Astrocyte of the cerebellum (primary cell): ENCODE measurements at regions not wholly inside any gene's neighbourhood (a gene's known extent, or its start where the extent isn't known, plus 50 kb on each side); places are given as distances from the start of the nearest gene placed in this dataset.

Experiments
- DNase-seq: peaks from one replicate; pipeline ENCODE4 v3.0.0-alpha.2; 2011; ENCODE audit warnings: low read depth
- H3K4me3 ChIP-seq: 2 replicates; pipeline ENCODE4 v1.5.1; 2011; ENCODE audit warnings: mild to moderate bottlenecking, low read depth, low read length, moderate library complexity
- in situ Hi-C: cut with HindIII; loops from 2 replicates; pipeline ENCODE4 v1.10.0; 2017; ENCODE audit warnings: low sequenced_read_pairs
- TF ChIP-seq, protein P1 (sequence below): IDR thresholded peaks from 2 replicates; pipeline ENCODE4 v1.5.1; 2012; ENCODE audit warnings: low read length, low read depth, moderate library complexity, mild to moderate bottlenecking; ENCODE audit errors: missing control alignments

DNA sequence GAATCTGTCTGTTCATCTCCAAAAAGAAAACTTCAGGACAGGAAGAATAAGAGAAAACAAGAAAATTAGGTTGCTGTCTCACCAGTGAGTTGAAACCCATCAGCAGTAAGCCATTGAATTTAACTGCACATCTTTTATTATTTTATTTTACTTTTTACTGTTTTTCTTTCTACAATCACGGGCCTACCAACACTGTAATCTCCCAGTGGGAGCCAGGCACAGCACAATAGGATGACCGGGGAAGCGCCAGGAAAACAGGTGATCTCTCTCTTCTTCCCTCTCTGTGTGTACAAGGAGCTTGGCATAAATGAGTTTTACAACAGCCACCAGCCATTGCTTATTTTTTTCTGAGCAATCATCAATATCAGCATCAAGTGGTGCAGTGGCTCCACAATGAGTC is 113.1 kb upstream of the ESRRG start:
- TF ChIP-seq, protein P1, sequence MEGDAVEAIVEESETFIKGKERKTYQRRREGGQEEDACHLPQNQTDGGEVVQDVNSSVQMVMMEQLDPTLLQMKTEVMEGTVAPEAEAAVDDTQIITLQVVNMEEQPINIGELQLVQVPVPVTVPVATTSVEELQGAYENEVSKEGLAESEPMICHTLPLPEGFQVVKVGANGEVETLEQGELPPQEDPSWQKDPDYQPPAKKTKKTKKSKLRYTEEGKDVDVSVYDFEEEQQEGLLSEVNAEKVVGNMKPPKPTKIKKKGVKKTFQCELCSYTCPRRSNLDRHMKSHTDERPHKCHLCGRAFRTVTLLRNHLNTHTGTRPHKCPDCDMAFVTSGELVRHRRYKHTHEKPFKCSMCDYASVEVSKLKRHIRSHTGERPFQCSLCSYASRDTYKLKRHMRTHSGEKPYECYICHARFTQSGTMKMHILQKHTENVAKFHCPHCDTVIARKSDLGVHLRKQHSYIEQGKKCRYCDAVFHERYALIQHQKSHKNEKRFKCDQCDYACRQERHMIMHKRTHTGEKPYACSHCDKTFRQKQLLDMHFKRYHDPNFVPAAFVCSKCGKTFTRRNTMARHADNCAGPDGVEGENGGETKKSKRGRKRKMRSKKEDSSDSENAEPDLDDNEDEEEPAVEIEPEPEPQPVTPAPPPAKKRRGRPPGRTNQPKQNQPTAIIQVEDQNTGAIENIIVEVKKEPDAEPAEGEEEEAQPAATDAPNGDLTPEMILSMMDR = no peak
- no peak for DNase-seq
- in situ Hi-C loops = loop anchor here (5.0 kb wide), 1 partner anchor 36 kb away; no protein-coding TSS in a partner anchor
- H3K4me3 ChIP-seq = no peak overlapping the region

DNA sequence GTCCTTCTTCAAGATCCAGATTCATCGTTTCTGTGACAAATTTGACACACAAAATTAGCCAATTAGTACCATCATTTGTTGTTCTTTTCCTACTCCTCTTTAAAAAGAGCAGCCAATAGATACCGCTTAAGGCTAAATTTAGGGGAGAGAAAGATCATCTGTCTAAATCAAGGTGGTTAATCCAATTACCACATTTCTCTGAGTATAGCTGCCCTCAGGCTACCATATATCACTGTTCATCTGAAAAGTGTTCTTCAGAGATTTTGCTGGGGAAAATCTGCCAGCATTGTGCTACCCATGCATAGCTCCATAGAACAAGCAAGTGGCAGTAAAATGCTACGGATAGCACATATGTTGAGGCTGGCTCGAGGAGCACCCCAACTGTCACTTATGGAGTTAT is 110.3 kb upstream of the ESRRG start:
- H3K4me3 ChIP-seq = no peak overlapping the region
- in situ Hi-C loops = no loop called here
- TF ChIP-seq, protein P1 = no peak
- DNase-seq = no peak

DNA sequence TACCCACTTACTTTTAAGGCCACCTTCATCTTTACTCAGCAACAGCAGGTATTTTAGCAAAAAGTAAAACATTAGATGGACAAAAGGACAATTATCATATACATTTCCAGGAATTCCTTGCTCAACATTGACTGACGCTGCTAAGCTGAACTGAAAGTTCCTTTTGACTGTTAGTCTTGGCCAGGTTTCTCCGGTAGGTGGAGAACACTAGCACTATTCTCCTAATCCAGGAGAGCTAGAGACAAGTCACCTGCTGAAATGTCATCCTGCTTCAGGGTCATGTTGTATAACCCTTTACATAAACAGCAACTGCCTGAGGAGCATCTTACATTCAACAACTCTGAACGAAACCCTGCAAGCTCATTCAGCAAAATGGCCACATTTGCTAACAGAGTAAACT is 109.0 kb upstream of the ESRRG start:
- in situ Hi-C loops = no loop called here
- TF ChIP-seq, protein P1 = no peak
- DNase-seq = no peak
- no peak overlapping the region for H3K4me3 ChIP-seq

DNA sequence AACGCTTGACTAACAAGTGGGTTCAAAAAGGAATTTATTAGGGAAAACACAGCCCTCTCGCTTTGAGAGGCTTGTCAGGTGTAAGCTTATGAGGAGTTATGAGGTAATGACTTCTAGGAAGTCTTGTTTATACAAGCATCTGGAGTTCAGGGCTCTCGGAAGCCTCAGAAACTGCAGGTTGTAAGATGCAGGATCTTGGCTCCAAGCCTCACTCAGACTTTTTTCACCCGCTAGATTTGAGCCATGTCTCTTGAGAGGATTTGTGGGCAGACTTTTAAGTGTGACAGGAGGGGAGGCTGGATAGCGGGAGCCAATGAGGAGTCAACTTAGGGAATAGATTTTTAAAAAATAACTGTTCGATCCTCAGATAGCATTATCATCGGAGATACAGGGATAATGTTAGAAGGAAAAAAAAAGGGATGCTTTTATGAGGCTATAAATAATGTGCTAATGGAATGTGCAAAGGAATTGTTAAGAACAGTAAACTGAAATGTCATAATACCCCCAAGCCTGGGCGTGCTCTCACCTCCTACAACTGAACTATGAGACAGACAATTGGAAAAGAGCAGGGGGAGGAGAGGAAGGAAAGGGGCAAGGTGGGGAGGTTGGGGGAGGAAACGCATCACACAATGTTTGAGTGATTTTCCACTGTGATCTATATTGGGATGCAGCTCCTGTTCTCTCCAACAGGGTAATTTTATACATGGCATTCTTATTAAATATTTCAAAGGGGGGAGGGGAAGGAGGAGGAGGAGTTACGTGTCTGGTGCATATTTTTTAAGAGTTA is 107.4 kb upstream of the ESRRG start:
- in situ Hi-C loops = no loop called here
- no peak overlapping the region for H3K4me3 ChIP-seq
- TF ChIP-seq, protein P1 = no peak
- DNase-seq = no peak

DNA sequence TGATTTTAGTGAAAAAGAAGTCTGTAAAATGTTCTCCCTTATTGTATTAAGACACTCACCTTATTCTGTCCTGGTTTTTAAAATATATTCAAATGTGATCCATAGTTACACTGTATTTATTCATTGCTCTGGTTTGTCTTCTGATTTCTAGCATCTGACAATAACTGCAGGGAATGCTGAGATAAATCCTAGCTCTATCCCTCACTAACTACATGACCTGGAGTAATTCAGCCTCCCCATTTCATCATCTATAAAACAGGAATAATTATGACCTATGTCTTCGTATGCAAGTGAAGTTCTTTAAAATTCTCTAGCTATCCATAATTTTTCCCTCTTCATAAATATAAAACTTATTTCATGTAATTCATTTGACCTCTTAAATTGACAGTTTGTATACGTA is 104.0 kb upstream of the ESRRG start:
- TF ChIP-seq, protein P1 = no peak
- H3K4me3 ChIP-seq = no peak overlapping the region
- in situ Hi-C loops = no loop called here
- no peak for DNase-seq

DNA sequence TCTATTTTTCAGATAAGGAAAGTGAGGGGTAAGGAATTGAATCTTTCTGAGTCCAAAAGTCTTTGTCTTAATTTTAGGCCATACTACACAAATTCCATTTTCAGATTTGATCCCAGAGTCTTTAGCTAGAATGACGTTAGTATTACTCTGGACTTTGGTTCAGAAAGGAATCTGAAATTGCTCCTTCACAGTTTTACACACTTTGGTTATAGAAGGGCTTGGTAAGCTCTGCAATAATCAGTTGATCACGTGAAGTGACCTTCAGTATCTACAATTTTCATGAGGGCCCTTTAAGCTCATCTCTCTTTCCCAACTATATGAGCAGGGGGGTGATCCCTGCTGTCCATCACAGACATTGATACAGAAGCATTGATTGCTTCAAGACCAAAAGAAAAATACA is 103.4 kb upstream of the ESRRG start:
- in situ Hi-C loops = no loop called here
- TF ChIP-seq, protein P1 = no peak
- no peak overlapping the region for H3K4me3 ChIP-seq
- DNase-seq = no peak
